IPS-20b (cell line): ENCODE measurements at regions not wholly inside any gene's neighbourhood (a gene's known extent, or its start where the extent isn't known, plus 50 kb on each side); places are given as distances from the start of the nearest gene placed in this dataset.

Experiments
- H3K27ac ChIP-seq: one replicate; pipeline ENCODE4 v1.5.1; 2013; ENCODE audit warnings: low read length
- H3K27me3 ChIP-seq: 2 replicates; pipeline ENCODE4 v1.6.1; 2013; ENCODE audit warnings: mild to moderate bottlenecking, low read length, inconsistent platforms; ENCODE audit not compliant: insufficient read depth
- H3K36me3 ChIP-seq: 2 replicates; pipeline ENCODE4 v1.6.1; 2013; ENCODE audit warnings: low read depth, mild to moderate bottlenecking, inconsistent platforms, low read length, moderate library complexity; ENCODE audit not compliant: insufficient read depth
- H3K4me1 ChIP-seq: 2 replicates; pipeline ENCODE4 v1.6.1; 2013; ENCODE audit warnings: mild to moderate bottlenecking, control low read depth, inconsistent platforms, low read length, moderate library complexity; ENCODE audit not compliant: insufficient read depth
- H3K4me3 ChIP-seq: 2 replicates; pipeline ENCODE4 v1.5.1; 2013; ENCODE audit warnings: mild to moderate bottlenecking, low read length, inconsistent platforms
- H3K9ac ChIP-seq: 2 replicates; pipeline ENCODE4 v1.6.1; 2013; ENCODE audit warnings: low read depth, mild to moderate bottlenecking, inconsistent platforms, low read length, moderate library complexity
- H3K9me3 ChIP-seq: 2 replicates; pipeline ENCODE4 v1.6.1; 2013; ENCODE audit warnings: mild to moderate bottlenecking, low read depth, low read length, inconsistent platforms; ENCODE audit not compliant: insufficient read depth

GRCh38 chr2:4695281-4695861 lies 992.0 kb downstream of the DCDC2C start:
- H3K4me1 ChIP-seq: no peaks in the 10 kb centered on the region; the same call in 1 of the 2 replicates
- H3K9me3 ChIP-seq: no peaks in the 10 kb centered on the region
- no peaks in the 10 kb centered on the region for H3K36me3 ChIP-seq
- H3K27me3 ChIP-seq: no peaks in the 10 kb centered on the region
- H3K9ac ChIP-seq: no peak overlapping the region
- H3K4me3 ChIP-seq: no peak overlapping the region
- no peak overlapping the region for H3K27ac ChIP-seq

- H3K9ac ChIP-seq: no peak overlapping the region
- H3K4me1 ChIP-seq: no peaks in the 10 kb centered on the region
- no peaks in the 10 kb centered on the region for H3K27me3 ChIP-seq
These were observed 977.1 kb upstream of the SOX11 start for GRCh38 chr2:4715065-4715464.

GRCh38 chr2:4718777-4719176 lies 973.4 kb upstream of the SOX11 start:
- Histone ChIP-seq H3K9ac (no peak overlapping the region), H3K9me3 (peaks cover 12% of the 10 kb centered on the region; the same call in 1 of the 2 replicates), H3K27ac (no peak overlapping the region), H3K4me1 (no peaks in the 10 kb centered on the region), H3K36me3 (no peaks in the 10 kb centered on the region), H3K27me3 (no peaks in the 10 kb centered on the region), H3K4me3 (no peak overlapping the region)

More at GRCh38 chr2:4715065-4715464, 977.1 kb upstream of the SOX11 start:
- no peaks in the 10 kb centered on the region for H3K36me3 ChIP-seq
- H3K4me3 ChIP-seq: no peak overlapping the region
- peaks cover 12% of the 10 kb centered on the region; the same call in 1 of the 2 replicates for H3K9me3 ChIP-seq
- no peak overlapping the region for H3K27ac ChIP-seq

DNA sequence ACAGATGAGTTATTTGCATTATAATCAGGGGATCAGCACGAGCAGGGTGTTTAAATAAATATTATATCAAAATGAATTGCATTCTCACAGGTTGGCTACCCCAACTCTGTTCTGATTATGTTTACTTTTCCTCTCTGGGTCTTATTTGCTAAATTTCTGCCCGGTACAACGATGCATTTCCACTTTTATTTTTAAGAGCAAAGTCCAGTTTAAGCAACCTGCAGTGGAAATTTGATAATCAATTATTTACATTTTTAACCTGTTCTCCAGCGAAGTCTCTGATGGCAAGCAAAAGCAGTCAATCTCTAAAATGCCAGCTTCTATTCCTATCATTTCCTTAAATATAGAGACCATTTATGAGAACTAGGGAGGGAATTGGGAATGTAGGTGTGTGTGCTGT lies 966.6 kb upstream of the SOX11 start:
- no peaks in the 10 kb centered on the region for H3K4me1 ChIP-seq
- no peaks in the 10 kb centered on the region for H3K9me3 ChIP-seq
- H3K36me3 ChIP-seq: no peaks in the 10 kb centered on the region
- no peaks in the 10 kb centered on the region for H3K27me3 ChIP-seq
- H3K27ac ChIP-seq: no peak overlapping the region
- no peak overlapping the region for H3K4me3 ChIP-seq
- H3K9ac ChIP-seq: no peak overlapping the region

DNA sequence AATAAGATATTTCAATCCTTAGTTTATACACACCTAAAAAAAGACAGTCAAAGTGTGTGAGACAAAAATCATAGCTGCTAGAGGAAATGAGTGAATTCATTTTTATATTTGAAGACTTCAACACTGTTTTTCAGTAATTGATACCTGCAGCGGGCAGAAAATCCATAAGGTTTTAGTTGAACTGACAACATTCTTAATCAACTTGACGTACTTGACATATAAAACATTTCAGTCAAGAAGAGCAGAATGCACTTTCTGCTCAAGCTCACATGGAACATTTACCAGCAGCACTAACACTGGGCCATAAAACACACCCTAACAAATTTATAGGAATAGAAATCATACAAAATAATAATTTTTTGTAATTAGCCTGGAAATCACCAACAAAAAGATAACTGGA lies 959.6 kb upstream of the SOX11 start:
- no peaks in the 10 kb centered on the region for H3K27me3 ChIP-seq
- no peaks in the 10 kb centered on the region for H3K4me1 ChIP-seq
- no peaks in the 10 kb centered on the region for H3K9me3 ChIP-seq
- H3K36me3 ChIP-seq: no peaks in the 10 kb centered on the region
- H3K27ac ChIP-seq: no peak overlapping the region
- H3K9ac ChIP-seq: no peak overlapping the region
- no peak overlapping the region for H3K4me3 ChIP-seq

GRCh38 chr2:4745056-4745991 lies 946.9 kb upstream of the SOX11 start:
- Histone ChIP-seq H3K9ac (no peak overlapping the region), H3K4me1 (no peaks in the 10 kb centered on the region)

DNA sequence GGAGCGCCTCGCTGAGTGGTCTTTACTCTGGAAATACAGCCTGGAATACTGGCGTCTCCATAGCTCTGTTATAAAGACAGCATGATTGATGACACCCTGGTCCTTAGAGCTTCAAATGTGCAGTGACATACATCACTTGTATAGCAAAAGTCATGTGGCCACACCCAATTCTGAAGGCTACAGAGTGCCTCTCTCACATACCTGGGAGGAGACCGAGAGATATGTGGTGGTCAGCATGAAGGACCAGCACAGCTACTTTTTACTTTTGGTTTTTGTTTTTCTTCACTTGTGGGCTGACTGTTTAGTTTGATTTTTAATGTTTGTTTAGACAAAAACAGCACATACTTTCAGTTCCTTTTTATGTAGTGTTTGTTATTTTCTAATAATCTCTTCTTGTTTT lies 938.5 kb upstream of the SOX11 start:
- Histone ChIP-seq H3K27ac (no peak overlapping the region), H3K9ac (no peak overlapping the region), H3K4me1 (no peaks in the 10 kb centered on the region), H3K36me3 (no peaks in the 10 kb centered on the region), H3K4me3 (no peak overlapping the region), H3K9me3 (no peaks in the 10 kb centered on the region), H3K27me3 (no peaks in the 10 kb centered on the region)

More at GRCh38 chr2:4745056-4745991, 946.9 kb upstream of the SOX11 start:
- no peak overlapping the region for H3K27ac ChIP-seq
- no peaks in the 10 kb centered on the region for H3K9me3 ChIP-seq
- no peaks in the 10 kb centered on the region for H3K27me3 ChIP-seq
- H3K4me3 ChIP-seq: no peak overlapping the region
- no peaks in the 10 kb centered on the region for H3K36me3 ChIP-seq

- no peaks in the 10 kb centered on the region for H3K36me3 ChIP-seq
- H3K9ac ChIP-seq: no peak overlapping the region
- no peak overlapping the region for H3K27ac ChIP-seq
- no peak overlapping the region for H3K4me3 ChIP-seq
- H3K27me3 ChIP-seq: no peaks in the 10 kb centered on the region
- no peaks in the 10 kb centered on the region for H3K9me3 ChIP-seq
- no peaks in the 10 kb centered on the region for H3K4me1 ChIP-seq
These were observed 929.2 kb upstream of the SOX11 start for GRCh38 chr2:4762951-4763376.

DNA sequence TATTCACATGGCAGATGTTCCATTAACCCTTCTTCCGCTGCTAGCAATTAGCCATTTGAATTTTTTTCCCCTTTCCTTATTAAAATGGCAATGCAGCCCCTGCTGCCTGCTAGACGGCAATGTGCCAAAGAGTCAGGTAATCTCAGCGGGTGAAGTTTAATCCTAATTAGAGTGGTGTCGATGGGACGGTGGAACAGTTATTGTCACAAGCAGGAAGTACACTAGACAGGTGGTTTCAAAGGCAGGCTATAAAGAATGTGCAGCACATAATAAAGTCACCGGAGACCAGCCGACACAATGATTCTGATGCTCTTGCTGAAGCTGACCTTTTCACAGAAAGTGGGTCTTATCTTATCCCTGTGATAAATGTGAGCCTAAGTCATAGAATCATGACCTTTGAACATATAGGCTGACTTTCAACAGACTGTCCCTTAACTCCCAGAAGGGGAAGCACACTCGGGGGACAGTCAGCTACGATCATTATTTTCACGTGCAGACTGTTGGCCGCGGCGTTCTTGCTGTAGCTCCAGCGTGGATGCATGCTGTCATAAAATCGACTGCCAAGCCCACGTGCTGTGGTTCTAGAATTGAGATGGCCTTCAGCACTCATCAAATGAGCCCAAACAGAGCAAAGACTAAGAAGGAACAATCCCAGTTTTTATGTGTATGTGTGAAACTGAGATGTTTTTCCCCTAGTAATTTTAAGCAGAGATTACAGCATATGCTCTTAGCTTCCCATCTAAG lies 926.2 kb upstream of the SOX11 start:
- Histone ChIP-seq H3K9ac (no peak overlapping the region), H3K27ac (no peak overlapping the region), H3K4me1 (no peaks in the 10 kb centered on the region), H3K9me3 (no peaks in the 10 kb centered on the region), H3K36me3 (no peaks in the 10 kb centered on the region), H3K4me3 (no peak overlapping the region), H3K27me3 (no peaks in the 10 kb centered on the region)

GRCh38 chr2:4775668-4776067 lies 916.5 kb upstream of the SOX11 start:
- Histone ChIP-seq H3K4me3 (no peak overlapping the region), H3K4me1 (no peaks in the 10 kb centered on the region), H3K27me3 (no peaks in the 10 kb centered on the region), H3K9me3 (no peaks in the 10 kb centered on the region), H3K36me3 (no peaks in the 10 kb centered on the region), H3K27ac (no peak overlapping the region), H3K9ac (no peak overlapping the region)

DNA sequence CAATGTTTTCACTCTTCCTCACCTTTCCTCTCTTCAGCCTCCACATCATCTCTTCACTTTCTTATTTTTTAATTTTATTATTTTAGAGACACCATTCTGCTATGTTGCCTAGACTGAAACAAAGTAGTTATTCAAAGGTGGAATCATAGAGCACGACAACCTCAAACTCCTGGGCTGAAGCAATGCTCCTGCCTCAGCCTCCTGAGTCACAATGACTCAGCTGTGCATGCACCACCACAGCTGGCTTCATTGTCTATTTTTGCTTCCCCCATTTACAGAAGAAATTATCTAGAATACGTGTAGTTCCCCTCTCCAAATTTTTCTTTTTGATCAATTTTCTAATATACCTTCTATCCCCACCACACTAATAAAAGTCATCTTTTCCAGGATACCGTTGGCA lies 911.5 kb upstream of the SOX11 start:
- no peaks in the 10 kb centered on the region for H3K36me3 ChIP-seq
- H3K27ac ChIP-seq: no peak overlapping the region
- H3K9ac ChIP-seq: no peak overlapping the region
- H3K4me3 ChIP-seq: no peak overlapping the region
- H3K27me3 ChIP-seq: no peaks in the 10 kb centered on the region
- H3K9me3 ChIP-seq: no peaks in the 10 kb centered on the region
- H3K4me1 ChIP-seq: no peaks in the 10 kb centered on the region
